ENCODE measurements at regions not wholly inside any gene's neighbourhood (a gene's known extent, or its start where the extent isn't known, plus 50 kb on each side); places are given as distances from the start of the nearest gene placed in this dataset.

DNA sequence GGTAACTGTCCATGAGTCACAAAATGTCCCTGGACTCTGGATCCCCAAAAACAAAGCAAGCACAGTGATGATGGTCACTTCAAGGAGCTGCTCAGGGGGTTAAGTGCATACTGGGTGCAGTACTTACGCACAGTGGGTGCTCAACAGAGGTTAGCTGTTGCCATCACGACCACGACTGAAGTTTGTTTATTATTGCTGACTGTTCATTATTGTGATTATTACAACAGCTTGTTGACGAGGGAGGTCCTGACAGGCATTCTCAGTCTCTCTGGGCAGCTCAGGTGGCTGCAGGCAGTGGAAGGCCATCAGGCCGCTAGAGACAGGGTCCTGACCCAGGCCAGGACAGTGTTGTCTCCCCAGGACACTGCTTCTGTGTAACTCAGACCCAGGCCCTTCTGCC, 418.8 kb downstream of the SHANK2 start:
- Mint-ChIP-seq H3K36me3 (ENCODE audit: insufficient read depth, unreplicated experiment) (peaks cover 36% of the 10 kb centered on the region), H3K27me3 (ENCODE audit: insufficient read depth, unreplicated experiment) (no peaks in the 10 kb centered on the region), H3K9me3 (ENCODE audit: unreplicated experiment) (no peaks in the 10 kb centered on the region), H3K27ac (ENCODE audit: unreplicated experiment) (no peak overlapping the region), H3K4me1 (ENCODE audit: low read depth, unreplicated experiment) (no peaks in the 10 kb centered on the region), H3K4me3 (ENCODE audit: unreplicated experiment) (no peak overlapping the region)
- Histone ChIP-seq H3K4me3 (ENCODE audit: low read depth, low read length) (no peak overlapping the region), H3K36me3 (ENCODE audit: control insufficient read depth, insufficient read depth, low read length) (peaks cover 6% of the 10 kb centered on the region), H3K4me1 (no peaks in the 10 kb centered on the region), H3K9me3 (no peaks in the 10 kb centered on the region), H3K27me3 (replicated peaks; ENCODE audit: control insufficient read depth, insufficient read depth, low read length) (no peaks in the 10 kb centered on the region)
- TF ChIP-seq, protein P1, sequence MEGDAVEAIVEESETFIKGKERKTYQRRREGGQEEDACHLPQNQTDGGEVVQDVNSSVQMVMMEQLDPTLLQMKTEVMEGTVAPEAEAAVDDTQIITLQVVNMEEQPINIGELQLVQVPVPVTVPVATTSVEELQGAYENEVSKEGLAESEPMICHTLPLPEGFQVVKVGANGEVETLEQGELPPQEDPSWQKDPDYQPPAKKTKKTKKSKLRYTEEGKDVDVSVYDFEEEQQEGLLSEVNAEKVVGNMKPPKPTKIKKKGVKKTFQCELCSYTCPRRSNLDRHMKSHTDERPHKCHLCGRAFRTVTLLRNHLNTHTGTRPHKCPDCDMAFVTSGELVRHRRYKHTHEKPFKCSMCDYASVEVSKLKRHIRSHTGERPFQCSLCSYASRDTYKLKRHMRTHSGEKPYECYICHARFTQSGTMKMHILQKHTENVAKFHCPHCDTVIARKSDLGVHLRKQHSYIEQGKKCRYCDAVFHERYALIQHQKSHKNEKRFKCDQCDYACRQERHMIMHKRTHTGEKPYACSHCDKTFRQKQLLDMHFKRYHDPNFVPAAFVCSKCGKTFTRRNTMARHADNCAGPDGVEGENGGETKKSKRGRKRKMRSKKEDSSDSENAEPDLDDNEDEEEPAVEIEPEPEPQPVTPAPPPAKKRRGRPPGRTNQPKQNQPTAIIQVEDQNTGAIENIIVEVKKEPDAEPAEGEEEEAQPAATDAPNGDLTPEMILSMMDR (IDR thresholded peaks at IDR 0.05; ENCODE audit: insufficient read depth in 1 of 2, low read depth in 1 of 2, low read length in 1 of 2, severe bottlenecking in 1 of 2, unreplicated experiment in 1 of 2): no peak
- ChIA-PET POLR2A (no interaction called here), CTCF (no interaction called here)
- BruUV-seq (replicated peaks): no TSS peak
- intact Hi-C loops (cut with micrococcal nuclease; ENCODE audit: unreplicated experiment): no loop called here
- no peak for DNase-seq

DNA sequence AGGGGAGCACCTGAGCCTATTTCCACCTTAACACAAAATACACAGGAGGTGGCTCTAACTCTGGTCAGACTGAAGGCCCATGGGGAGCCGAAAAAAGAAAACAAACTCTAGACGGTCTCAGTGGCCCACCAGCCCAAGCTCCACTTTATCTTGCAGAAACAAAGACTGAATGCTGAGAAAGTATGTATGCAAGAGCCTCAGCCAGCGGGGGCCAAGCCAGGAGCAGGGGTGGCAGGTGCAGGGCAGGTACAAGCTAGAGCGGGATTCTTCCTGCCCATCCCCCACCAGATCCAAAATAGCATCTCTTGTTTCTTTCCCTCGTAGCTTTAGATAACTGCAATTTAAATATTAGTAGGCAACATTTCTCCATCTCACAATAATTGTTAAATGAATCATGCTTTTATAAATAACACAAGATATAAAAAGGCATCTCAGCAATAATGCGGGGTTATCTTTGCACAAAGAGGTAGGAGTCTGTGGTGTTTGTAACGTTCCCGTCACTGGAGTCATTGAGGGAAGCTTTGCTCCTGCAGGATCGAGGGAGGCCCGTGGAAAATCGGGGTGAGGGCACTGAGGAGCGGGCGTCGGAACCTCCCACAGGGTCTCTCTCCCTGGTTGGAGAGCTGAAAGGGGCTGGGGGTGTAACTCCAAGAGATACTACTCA, 418.0 kb downstream of the SHANK2 start:
- Histone ChIP-seq H3K9me3 (no peaks in the 10 kb centered on the region), H3K36me3 (ENCODE audit: control insufficient read depth, insufficient read depth, low read length) (peaks cover 6% of the 10 kb centered on the region), H3K27me3 (replicated peaks; ENCODE audit: control insufficient read depth, insufficient read depth, low read length) (no peaks in the 10 kb centered on the region), H3K4me1 (no peaks in the 10 kb centered on the region), H3K4me3 (ENCODE audit: low read depth, low read length) (no peak overlapping the region)
- H3K4me3 Mint-ChIP-seq (ENCODE audit: unreplicated experiment): no peak overlapping the region
- BruUV-seq (replicated peaks): no TSS peak
- TF ChIP-seq, protein P1 (IDR thresholded peaks at IDR 0.05; ENCODE audit: insufficient read depth in 1 of 2, low read depth in 1 of 2, low read length in 1 of 2, severe bottlenecking in 1 of 2, unreplicated experiment in 1 of 2): no peak
- peaks cover 37% of the 10 kb centered on the region for H3K36me3 Mint-ChIP-seq (ENCODE audit: insufficient read depth, unreplicated experiment)
- no peak overlapping the region for H3K27ac Mint-ChIP-seq (ENCODE audit: unreplicated experiment)
- intact Hi-C loops (cut with micrococcal nuclease; ENCODE audit: unreplicated experiment): no loop called here
- DNase-seq: no peak
- no peaks in the 10 kb centered on the region for H3K9me3 Mint-ChIP-seq (ENCODE audit: unreplicated experiment)
- CTCF ChIA-PET: no interaction called here
- no peaks in the 10 kb centered on the region for H3K4me1 Mint-ChIP-seq (ENCODE audit: low read depth, unreplicated experiment)
- H3K27me3 Mint-ChIP-seq (ENCODE audit: insufficient read depth, unreplicated experiment): no peaks in the 10 kb centered on the region
- POLR2A ChIA-PET: no interaction called here

DNA sequence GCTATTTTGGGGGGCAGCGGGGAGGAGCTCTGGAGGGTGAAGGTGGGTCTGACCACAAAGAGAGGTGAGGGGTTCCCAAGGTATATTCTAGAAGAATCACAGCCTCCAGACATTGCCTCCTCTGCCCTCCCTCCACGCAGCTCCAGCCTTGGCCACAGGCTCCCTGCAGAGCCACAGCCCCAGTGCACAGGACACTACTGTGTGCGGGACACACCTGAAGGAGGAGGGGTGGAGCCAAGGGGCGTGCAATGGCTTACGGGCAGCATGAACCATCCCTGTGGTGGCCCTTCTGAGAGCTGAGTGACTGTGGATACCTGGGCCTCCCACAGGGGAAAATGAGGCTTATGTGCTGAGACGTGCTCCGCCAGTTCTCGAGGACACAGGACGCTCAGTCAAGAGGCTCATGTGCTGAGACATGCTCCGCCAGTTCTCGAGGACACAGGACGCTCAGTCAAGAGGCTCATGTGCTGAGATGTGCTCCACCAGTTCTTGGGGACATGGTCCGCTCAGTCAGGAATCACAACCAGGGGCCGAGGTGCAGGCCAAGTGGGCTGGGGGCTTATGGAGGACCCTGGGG, 417.3 kb downstream of the SHANK2 start:
- Mint-ChIP-seq H3K27ac (ENCODE audit: unreplicated experiment) (no peak overlapping the region), H3K27me3 (ENCODE audit: insufficient read depth, unreplicated experiment) (no peaks in the 10 kb centered on the region), H3K36me3 (ENCODE audit: insufficient read depth, unreplicated experiment) (peaks cover 43% of the 10 kb centered on the region), H3K4me3 (ENCODE audit: unreplicated experiment) (no peak overlapping the region), H3K4me1 (ENCODE audit: low read depth, unreplicated experiment) (no peaks in the 10 kb centered on the region), H3K9me3 (ENCODE audit: unreplicated experiment) (no peaks in the 10 kb centered on the region)
- Histone ChIP-seq H3K36me3 (ENCODE audit: control insufficient read depth, insufficient read depth, low read length) (peaks cover 6% of the 10 kb centered on the region), H3K9me3 (no peaks in the 10 kb centered on the region), H3K4me3 (ENCODE audit: low read depth, low read length) (no peak overlapping the region), H3K27me3 (replicated peaks; ENCODE audit: control insufficient read depth, insufficient read depth, low read length) (no peaks in the 10 kb centered on the region), H3K4me1 (no peaks in the 10 kb centered on the region)
- DNase-seq: no peak
- TF ChIP-seq, protein P1 (IDR thresholded peaks at IDR 0.05; ENCODE audit: insufficient read depth in 1 of 2, low read depth in 1 of 2, low read length in 1 of 2, severe bottlenecking in 1 of 2, unreplicated experiment in 1 of 2): no peak
- intact Hi-C loops (cut with micrococcal nuclease; ENCODE audit: unreplicated experiment): no loop called here
- no TSS peak for BruUV-seq (replicated peaks)
- POLR2A ChIA-PET: no interaction called here
- CTCF ChIA-PET: no interaction called here

Measured in Caco-2 (cell line).